Inflammatory macrophage treated with lipopolysaccharide for 1 hour (primary cell): ENCODE measurements at regions not wholly inside any gene's neighbourhood (a gene's known extent, or its start where the extent isn't known, plus 50 kb on each side); places are given as distances from the start of the nearest gene placed in this dataset.
A peak's percentile ranks its signal among the peaks of the same experiment; 100 is the strongest.

Experiments used
- DNase-seq, 2 donors: peaks; one replicate each; pipeline ENCODE4 v3.0.0-alpha.2; 2020 to 2022

DNA sequence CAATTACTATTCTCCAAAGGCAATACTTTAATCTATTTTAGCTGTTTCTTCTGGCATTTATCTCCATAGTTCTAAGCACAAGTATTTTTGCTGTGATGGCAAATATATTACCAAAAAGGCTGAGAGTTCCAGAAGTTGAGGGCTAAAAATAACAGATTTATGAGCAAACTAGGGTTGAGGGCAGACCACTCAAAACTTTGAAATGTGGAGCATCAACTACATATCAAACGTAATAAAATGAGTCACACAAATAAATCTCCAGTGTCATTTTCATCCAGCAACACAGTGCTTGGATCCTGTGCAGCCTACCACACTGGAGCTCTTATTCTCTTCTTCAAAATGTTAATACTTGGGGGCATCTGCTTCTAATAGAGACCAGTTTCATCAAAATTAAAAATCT is 163.9 kb downstream of the HS3ST1 start:
- DNase-seq, result no peak

DNA sequence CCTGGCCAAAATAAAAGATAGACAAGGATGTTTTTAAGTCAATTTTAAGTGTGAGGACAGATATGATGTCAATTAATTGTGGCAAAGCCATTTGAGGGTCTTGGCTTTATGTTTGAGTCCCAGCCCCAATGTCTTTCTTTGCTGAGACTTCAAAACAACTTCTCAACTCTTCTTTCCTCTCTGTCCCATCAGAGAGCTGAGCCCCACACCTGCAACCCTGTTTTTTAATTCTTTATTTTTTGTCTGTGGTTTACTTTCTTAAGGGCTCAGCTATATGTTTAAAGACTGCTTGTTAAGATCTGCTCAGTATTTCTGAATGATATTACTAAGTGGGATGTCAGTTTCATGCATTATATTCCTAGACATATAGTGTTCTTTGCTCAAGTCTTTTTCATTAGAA is 164.3 kb downstream of the HS3ST1 start:
- no peak for DNase-seq

DNA sequence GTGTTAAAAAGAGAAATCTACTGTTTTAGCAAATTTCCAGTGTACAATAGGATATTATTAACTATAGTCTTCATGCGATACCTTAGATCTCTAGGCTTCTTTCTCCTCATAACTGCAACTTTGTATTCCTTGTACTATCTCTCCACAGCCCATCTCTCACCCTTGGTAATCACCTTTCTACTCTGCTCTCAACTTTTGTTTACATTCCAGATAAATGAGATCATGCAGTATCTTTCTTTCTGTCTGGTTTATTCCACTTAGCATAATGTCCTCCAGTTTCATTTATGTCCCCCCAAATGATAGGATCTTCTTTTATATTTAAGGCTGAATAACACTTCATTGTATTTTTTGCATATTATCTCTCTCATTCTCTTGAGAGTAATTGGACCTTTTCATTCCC is 165.5 kb downstream of the HS3ST1 start:
- DNase-seq, result no peak

DNA sequence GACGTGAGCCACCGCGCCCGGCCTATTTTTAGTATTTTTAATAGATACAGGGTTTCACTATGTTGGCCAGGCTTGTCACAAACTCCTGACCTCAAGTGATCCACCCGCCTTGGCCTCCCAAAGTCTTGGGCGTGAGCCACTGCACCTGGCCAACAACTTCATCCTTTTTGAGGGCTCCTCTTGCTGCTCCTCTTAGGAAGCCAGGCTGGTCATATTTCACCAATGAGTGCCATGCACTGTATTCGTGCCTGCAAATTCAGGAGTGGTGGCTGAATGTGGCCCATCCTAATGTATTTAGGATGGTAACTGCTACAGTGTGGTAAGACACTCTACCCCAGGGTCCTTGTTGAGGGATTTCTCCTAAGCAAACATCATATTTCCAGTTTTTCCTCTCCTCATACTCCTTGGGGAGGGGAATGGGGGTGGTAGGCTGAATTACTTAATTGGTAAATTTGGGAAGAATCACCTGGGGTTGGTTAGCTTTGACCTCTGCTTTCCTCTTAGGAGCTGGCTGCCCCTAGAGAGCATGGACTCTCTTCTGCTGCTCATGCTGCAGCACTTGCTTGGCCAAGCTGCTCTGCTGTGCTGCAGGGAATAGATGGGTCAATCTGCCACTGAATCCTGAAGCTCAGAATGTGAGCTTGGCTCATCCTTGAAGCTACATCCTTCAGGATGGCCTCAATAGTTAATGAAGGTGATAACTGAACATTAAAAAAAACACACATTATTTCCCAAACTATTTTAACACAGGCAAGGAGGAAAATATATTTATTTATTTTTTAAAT is 167.4 kb downstream of the HS3ST1 start:
- no peak for DNase-seq

DNA sequence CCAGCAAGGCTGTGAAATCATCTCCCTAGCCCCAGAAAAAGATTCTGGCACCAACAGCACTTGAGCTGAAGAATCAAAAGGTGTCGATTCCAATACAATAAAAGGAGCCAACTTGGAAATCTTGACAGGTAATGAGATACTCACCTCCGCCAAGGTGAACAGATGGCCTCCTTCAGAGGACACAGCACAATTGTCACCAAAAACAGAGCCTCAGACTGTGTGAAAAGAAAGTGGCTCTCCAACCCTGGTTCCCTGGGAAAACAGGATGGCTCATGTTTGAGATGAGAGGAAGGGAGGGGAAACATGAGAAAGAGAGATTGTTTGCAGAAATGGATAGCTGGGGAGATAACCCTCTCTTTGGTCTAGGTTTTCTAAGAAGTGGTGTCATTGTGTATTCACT is 168.9 kb downstream of the HS3ST1 start:
- DNase-seq, result no peak

DNA sequence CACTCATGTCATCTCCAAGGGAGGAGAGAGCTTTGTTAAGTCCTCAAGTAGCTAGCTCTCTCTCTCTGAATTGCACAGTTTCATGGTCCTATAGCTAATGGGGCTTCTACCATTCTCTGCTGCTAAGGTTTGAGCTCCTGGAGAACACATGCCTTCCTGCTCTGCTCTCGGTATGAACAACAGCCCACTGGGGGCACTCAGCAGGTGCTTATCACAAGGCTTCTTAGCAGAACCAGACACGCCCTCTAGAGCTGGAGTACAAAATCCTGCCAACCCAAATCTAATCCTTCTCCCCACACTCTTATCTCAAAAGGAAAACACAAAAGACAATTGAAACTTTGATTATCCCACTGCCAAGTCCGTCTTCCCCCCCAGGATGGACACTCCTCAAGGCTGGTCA is 176.5 kb downstream of the HS3ST1 start:
- DNase-seq, result no peak

DNA sequence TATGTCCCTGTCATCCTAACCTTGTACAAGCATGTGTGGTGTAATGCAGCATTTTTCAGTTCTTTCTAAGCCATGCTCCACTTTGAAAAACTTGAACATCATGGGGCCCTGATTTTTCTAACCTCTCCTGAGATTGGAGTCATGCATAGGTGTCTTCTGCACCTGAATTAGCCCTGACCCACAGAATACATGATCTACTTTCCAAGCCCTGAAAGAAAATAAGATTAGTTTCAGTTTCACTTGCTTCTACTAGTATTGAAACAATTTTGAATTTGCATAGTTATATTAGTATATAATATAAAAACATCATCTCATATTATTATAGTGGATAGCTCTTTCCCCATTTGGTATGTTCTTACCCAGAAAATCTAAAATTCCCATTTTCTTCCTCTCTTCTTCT is 178.2 kb downstream of the HS3ST1 start:
- DNase-seq, result no peak

DNA sequence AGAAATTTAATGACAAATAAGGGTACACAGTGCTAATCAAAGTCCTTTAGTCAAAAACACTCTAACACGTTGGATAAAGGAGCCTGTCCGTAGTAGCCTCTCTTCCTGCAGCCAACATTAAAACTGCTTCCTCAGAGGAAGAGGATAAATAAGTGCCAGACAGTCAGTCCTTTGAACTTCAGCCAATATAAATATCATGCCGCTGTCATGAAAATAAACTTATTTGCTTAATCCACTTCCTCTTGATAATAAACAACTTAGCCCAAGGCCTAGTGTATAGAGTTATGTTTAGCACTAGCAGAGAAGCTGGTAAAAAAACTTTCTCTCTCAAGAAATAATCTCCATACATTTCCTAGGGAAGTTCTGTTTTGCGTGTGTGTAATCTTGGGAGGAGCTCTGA is 196.7 kb downstream of the HS3ST1 start:
- no peak for DNase-seq

DNA sequence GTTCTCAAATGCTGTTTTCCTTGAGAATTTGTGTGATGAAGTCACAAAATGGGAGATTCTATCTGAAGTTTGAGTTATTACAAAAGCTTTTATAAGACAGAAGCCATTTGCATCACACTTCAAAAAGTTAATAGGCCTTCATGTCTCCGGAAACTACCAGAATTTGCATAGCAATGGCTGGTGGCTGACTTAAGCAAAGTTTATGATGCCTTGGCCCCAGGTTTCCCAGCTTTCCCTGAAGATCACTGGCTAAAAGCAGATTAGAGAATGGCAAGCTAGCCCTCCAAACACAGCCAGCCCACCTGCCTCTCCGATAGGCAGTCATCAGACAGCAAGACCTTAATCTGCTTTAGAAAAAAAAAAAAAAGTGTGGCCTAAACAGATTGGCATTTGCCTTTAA is 197.8 kb downstream of the HS3ST1 start:
- DNase-seq, result no peak

DNA sequence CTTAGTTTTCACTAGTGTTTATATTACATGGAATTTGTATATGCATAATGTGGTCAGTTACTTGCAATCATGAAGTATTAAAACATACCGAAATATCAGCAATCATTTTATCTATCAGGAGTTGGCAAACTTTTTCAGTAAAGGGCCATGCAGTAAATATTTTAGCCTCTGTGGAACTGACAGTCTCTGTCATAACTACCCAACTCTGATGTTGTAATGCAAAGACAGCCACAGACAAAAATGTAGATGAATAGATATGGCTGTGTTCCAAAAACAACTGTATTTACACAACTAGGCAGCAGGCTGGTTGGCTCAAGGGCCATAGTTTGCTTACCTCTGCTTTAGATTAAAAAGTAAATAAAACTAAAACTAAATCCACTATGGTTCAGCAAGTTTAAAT is 200.2 kb downstream of the HS3ST1 start:
- DNase-seq, result no peak

DNA sequence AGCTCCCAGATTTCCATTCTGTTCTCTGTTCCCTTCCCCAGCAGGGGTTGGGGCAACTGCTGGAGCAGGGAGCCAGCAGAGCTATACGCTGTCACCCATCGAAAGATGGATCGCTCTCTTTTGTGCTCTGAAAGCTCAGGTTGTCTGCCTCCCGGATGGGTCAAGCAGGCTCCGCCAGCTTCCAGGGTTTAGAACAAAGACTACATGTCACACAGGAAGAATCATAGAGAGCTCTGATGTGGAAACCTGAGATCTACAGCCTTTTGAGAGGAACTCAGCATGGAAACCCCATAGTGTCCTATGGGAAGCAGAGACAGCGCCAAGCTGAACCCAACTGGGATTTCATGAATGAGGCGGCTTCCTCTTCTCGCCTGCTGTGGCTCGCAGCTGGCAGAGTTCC is 205.4 kb downstream of the HS3ST1 start:
- no peak for DNase-seq

DNA sequence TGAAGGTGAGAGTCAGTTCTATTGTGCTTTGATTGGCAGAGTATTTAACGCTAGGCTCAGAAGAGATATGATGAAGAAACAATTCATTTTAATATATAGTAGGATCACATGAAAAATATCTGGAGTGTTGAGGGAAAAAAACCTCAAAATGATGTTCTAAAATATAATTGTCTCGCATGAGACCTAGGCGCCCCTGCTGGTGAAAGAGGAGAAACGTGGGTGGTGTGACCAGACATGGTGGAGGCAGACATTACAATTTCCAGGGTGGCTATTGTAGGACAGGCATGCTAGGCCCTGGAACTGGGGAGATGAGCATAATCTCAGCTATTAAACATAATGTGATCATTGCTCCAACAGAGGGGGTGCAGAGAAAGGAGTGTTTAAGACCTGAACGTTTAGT is 210.0 kb downstream of the HS3ST1 start:
- no peak for DNase-seq

DNA sequence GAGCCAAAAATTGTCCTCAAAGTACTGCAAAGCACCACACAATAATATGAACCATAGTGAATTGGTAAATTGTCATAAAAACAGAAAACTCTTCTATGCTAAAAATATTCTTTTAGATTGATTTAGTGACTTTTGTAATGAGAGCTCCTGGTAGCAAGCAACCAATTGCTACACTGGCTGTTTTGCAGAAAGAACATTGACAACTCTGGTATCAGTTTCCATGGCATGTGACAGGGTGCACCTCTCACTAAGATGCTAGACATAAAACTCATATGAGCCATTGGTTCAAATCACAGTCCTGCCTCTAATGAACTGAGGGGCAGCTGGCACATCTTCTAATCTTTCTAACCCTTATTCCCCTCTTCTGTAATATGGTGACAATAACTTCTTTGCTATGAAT is 212.2 kb downstream of the HS3ST1 start:
- DNase-seq, result no peak

DNA sequence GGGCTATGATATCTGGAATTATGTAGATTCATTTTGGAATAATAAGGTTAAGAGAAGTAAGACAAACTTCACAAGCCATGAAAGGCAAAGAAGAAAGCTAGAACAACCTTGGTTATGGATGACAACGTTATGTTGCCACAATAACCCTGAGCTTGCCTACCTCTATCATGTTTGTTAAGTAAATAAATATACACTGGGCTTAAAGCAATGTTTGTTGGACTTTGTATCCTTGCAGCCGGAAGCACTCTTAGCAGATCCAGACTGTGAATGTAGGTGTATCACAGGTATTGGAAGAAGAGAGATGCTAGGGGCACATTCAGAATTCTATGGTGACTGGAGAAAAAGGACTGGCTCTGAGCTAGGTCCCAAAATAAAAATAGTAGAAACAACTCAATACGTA is 214.4 kb downstream of the HS3ST1 start:
- no peak for DNase-seq

DNA sequence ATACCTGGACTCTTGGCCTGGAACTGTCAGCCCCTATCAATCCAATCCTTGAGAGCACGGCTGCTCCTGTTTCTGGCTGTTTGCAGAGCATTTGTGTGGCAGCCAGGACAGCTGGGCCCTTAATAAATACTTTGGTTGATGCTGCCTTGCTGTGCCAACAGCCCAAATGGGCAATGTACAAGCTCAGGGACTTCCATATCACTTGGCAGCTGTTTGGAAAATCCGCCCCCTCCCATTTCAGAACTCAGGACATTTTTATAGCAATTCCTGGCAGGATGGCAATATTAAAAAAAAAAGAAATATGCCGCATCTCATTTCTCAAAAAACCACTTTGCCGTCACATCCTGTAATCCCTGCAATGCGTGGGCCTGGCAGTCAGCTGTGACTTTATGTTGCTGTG is 218.9 kb downstream of the HS3ST1 start:
- DNase-seq, result no peak

DNA sequence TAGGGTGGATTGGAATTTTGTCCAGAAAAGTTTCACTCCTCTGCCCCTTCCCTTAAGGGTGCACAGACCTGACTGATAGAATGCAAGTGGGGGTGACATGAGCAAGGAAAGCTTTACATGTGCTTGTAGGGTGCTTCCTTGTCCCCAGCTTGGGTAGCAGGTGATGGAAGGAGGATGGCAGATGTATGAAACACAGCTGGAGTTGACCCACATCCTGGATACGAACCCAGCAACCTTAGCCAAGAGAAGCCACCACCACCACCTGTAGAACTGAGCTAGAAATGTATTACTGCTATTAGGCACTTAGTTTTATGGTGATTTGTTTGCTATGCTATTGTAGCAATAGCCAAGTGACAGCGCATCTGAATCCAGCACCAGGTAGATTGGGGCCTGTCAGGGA is 227.4 kb downstream of the HS3ST1 start:
- no peak for DNase-seq

DNA sequence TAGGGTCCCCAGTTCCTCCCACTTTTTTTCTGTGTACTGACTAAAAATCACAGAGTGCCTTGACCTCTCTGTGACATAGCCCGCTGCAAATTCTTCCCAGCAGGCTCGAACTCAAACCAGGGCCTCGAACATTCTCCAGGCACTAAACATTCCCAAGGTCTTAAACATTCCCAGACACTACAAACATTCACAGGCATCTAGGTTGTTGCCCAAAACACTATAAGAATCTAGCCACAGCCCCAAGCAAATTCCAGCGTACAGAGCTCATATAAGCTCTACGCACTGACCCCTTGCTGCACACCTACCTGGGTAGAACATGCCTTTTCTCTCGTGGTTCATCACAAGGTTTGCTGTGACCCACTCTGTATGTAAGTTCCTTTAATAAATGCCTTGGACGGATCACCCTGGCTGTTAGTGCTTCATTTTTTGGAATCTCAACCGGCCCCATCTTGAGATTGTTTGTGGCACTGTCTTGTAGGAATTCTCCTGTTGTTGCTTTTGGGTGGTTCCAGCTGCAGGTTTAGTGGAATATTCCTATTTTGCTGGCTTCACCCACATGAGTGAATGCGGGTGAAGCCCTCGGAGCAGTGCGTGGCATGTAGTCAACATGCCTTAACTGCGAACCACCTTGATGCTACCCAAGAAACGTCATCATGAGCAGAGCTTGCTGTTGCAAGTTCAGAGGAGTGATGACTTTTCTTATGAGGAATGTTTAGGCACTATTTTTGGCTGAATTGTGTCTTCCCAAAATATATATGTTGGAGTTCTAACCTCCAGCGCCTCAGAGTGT is 230.0 kb downstream of the HS3ST1 start:
- no peak for DNase-seq

DNA sequence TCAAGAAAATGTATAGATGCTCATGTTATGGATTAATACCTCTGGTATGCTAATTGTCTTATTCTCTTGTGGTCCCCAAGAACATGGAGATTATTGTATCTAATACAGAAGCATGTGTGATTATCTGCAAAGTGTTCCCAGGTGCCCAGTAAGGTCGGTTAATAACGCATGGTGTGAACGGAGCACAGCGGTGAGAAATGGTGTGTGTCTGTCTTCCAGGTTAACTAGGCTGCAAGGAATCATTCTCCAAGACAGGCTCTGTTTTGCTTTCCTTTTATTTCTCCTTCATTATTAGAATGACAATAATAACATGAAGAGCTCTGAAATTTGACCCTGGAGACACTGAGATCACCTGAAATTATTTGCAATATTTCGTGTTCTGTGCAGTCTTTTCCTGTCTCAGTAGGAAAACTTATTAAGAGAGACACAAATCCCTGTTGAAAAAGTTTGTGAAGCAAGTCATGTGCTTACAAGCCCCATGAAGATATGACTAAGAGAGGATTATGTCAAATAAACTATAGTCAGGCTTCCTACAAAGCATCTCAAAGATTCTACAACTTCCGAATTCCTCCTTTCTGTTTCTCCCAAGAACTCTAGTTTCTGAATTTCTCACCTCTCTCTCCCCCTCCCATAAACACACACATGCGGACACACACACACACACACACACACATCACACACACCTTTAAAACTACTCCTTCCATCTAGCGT is 230.9 kb downstream of the HS3ST1 start:
- DNase-seq, result no peak

DNA sequence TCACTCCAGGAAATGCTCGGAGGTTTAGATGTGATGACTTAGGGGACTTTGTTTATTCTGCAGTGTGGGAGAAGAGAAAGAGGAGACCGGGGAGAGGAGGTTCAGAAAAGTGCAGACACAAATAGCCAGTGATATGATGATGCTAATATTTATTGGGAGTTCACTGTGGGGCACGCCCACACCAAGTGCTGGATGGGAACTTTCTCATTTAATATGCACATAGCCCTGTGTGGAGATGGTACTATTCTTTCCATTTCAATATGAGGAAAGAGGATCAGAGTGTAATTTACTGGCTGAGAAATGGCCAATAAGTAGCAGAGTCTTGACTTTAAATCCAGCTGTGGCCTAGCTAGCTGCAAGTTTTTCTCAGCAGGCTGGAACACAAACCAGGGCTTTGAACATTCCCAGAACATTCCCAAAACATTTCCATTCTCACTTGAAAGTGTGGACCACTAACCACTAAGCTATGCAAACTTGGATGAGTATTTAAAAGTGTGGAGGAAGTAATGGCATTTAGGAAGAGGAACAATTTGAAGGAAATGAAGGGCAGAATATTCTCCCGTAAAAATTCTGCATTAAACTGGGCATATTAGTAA is 231.7 kb downstream of the HS3ST1 start:
- no peak for DNase-seq

DNA sequence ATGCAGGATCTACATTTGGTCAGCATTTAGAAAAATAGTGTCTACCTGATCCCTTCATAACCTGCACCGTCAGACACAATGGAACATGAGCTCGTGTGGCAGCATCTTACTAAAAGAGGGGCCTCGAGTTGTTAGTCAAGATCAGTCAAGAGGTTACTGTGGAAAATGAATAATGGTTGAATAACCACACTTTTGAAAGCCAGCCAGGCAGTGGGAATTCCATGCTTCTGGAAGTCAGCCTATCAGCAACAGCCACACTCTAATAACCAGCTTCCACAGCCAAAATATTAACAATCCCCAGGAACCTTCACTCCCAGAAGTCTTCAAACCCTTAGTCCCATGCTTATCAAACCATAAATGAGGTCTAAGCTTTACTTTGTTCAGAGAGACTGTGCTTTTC is 234.3 kb downstream of the HS3ST1 start:
- DNase-seq, result no peak

DNA sequence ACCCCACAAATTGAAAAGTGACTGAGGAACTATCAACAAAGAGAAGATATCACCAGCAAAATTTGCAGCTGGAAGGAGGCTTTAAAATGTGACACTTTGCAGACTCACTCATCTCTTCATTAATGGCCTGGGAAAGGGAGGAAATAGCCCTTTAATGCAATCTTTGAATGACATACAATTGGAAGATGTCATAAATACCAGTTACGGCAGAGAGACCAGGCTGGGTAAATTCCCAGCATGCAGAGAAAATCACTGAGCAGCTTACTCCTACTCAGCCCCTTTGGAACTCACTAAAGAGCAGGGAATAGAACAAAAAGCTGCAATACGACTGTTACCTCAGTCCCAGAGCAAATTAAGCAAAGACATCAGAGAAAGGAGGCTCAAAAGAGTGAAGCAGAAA is 238.9 kb downstream of the HS3ST1 start:
- DNase-seq, result peak; percentile 14 to 27

DNA sequence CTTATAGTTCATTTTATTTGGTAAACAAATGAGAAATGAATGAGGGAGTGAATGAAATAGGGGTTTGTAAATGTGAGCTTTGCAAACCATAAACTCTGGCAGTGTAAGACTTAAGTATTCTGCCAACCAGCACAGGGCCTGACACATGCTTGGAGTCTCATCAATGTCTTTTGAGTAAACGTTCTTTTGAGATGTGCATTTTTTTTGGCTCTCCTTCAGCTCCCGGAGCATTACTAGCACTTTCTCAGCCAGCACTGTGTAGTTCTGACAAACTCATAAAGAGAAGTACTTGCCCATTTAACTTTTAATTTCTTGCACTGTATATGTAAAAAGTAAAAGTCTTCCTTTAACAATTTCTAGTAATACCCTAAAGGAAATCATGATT is 245.3 kb downstream of the HS3ST1 start:
- no peak for DNase-seq

DNA sequence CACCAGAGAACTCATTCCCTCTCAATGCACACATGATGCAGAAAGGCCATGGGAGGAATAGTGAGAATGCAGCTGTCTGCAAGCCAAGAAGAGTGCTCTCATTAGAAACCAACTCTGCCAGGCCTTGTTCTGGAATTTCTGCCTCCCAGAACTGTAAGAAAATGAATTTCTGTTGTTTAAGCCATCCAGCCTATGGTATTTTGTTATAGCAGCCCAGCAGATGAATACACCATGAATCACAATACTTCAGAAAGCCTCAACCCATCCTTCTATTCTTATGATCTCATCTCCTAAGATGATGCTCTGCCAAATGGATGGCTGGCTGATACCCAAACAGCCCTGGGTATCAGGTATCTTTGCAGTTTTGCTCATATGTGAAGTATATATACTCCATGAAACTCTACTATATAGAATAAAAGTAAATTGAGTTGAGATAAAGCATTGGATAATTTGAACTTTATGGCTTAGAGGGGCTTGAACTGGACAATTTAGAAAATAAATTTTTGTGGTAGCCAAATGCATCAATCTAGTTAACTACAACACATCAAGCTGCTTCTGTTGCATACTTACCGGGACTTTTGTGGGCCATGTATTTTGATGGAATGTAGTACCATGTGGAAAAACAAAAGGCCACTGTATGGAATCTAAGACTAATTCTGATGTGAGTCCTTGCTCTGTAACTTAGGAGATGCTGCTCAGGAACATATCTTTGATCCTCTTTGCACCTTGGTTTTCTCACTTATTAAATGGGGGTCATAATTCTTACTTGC is 245.9 kb downstream of the HS3ST1 start:
- DNase-seq, result no peak
